ENCODE measurements at regions not wholly inside any gene's neighbourhood (a gene's known extent, or its start where the extent isn't known, plus 50 kb on each side); places are given as distances from the start of the nearest gene placed in this dataset.

DNA sequence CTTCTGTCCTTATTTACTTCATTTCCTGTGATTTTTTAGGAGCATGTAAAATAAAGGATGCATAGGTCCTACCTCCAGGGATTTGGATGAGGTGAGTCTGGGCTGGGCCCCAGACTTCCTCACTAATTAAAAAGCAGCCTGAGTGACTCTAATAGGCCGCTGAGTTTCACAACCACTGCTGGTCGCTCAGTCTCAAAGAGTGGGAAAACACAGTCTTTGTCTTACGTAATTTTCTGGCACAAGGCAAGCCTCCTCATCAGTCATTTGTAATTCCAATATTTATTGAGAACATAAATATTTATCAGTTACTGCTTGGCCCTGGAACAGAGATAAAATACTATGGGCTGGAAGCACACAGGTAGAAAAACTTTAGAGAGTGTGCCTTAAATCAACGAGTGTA, 195.4 kb upstream of the RUNX1 start:
- peak in 1 of 2 experiments; percentile 22 for DNase-seq (ENCODE audit: low read depth in 1 of 2, low spot score in 1 of 2)
- in situ Hi-C loops (cut with HindIII; ENCODE audit: low pct_unique_long_range_greater_than_20kb, low sequenced_read_pairs), result no loop called here
- no peak for TF ChIP-seq JUND (IDR thresholded peaks at IDR 0.05; ENCODE audit: low read depth)

DNA sequence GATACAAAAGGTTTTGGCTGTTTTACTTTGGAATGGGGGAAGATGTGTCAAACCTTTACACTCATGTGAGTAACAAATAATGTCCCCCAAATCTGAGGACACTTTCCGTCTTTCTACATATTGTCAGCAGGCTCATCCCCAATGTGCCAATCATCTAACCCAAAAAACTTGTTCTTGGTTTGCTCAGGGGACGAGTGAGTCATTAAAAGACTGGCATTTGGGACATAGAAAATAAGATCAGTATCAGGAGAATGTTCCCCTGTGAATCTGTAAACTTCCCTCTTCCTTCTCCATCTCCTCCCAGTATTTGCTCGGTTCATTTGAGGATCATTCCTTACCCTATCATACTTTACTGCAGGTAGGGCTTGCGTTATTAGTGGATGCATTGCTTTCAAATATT, 194.1 kb upstream of the RUNX1 start:
- DNase-seq (ENCODE audit: low read depth in 1 of 2, low spot score in 1 of 2), result peak in 1 of 2 experiments; percentile 64
- no peak for TF ChIP-seq JUND (IDR thresholded peaks at IDR 0.05; ENCODE audit: low read depth)
- in situ Hi-C loops (cut with HindIII; ENCODE audit: low pct_unique_long_range_greater_than_20kb, low sequenced_read_pairs), result no loop called here

DNA sequence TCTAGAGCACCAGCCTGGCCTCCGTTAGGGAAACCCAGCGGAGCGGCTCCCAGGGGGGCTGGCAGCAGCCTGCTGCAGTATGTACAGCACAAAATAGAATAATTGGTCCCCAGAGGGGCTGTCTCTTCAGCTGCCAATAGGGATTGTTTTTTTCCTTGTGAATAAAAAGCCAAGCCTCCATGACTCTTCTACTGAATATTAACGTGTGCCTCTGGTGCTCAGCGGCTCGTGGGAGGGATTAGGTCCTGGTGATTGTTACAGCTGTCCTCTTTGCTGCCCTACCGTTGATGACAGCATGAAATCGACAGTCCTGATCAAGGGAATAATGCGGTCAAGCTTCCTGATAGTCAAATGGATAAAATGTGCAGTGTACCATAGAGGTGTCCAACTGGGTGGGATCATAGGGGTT, 190.7 kb upstream of the RUNX1 start:
- TF ChIP-seq JUND (IDR thresholded peaks at IDR 0.05; ENCODE audit: low read depth), result no peak
- DNase-seq (ENCODE audit: low read depth in 1 of 2, low spot score in 1 of 2), result no peak
- in situ Hi-C loops (cut with HindIII; ENCODE audit: low pct_unique_long_range_greater_than_20kb, low sequenced_read_pairs), result no loop called here

DNA sequence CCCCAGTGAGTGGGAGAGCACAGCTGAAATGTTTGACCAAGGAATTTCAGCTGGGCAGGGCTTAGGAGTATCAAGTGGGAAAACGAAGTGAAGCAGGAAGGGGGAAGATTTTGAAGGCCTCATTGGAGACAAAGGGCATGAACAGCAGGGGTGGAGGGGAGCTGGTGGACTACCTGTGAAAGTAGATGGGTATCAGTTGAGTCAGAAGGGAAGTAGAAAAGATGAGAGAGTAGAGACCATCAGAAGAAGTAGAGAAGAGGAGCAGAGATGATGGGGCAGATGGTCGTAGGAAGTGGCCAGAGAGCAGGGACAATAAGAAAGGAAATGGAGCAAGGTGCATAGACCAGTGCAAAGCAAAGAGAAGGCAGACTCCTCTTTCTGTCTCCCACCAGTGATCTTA, 189.0 kb upstream of the RUNX1 start:
- DNase-seq (ENCODE audit: low read depth in 1 of 2, low spot score in 1 of 2), result no peak
- in situ Hi-C loops (cut with HindIII; ENCODE audit: low pct_unique_long_range_greater_than_20kb, low sequenced_read_pairs), result no loop called here
- no peak for TF ChIP-seq JUND (IDR thresholded peaks at IDR 0.05; ENCODE audit: low read depth)

DNA sequence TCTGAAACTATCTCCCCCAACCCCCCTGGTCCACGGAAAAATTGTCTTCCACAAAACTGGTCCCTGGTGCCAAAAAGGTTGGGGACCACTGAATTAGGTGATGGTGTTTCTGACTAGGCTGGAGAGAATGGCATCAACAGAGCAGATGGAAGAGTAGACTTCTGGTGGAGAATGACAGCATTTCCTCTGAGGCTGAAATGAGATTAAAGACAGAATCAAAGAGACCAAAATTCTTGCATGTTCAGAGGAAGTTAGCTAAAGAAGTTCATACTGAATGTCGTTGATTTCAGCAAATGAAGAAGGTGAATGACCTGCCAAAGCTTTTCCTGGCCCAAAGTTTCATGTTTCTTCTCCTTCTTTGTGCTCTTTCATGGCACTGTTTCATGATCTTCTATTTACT, 188.2 kb upstream of the RUNX1 start:
- no peak for TF ChIP-seq JUND (IDR thresholded peaks at IDR 0.05; ENCODE audit: low read depth)
- in situ Hi-C loops (cut with HindIII; ENCODE audit: low pct_unique_long_range_greater_than_20kb, low sequenced_read_pairs), result no loop called here
- DNase-seq (ENCODE audit: low read depth in 1 of 2, low spot score in 1 of 2), result no peak

DNA sequence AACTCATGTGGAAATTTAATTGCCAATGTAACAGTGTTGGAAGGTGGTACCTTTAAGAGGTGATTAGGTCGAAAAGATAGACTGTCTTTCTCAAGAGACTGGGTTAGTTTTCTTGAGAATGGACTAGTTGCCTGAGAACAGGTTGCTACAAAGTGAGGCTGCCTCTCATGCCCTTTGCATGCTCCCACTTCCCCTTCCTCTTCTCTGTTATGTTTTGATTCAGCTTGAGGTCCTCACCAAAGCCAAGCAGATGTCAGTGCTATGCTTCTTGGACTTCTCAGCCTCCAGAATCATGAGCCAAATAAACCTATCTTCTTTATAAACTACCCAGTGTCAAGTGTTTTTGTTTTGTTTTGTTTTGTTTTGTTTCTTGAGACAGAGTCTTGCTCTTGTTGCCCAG, 187.0 kb upstream of the RUNX1 start:
- in situ Hi-C loops (cut with HindIII; ENCODE audit: low pct_unique_long_range_greater_than_20kb, low sequenced_read_pairs), result no loop called here
- TF ChIP-seq JUND (IDR thresholded peaks at IDR 0.05; ENCODE audit: low read depth), result no peak
- DNase-seq (ENCODE audit: low read depth in 1 of 2, low spot score in 1 of 2), result no peak

DNA sequence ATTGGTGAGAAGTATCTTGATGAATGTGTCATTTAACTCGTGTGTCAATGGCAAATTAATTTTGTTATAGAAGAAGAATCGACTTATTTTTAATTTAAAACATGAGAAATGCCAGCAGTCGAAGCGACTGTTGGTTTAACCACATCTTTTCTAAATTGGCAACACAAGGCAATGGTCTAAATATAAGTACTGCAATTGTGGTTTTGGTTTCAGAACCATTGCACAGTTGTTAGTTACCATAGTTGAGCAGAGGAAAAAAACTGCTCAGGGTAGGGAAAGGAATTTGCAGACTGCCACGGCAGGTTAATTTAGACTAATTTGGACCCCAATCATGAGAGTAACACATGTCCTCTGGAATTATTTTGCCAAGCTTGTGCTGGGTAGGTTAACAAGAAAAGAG, 185.6 kb upstream of the RUNX1 start:
- in situ Hi-C loops (cut with HindIII; ENCODE audit: low pct_unique_long_range_greater_than_20kb, low sequenced_read_pairs), result no loop called here

DNA sequence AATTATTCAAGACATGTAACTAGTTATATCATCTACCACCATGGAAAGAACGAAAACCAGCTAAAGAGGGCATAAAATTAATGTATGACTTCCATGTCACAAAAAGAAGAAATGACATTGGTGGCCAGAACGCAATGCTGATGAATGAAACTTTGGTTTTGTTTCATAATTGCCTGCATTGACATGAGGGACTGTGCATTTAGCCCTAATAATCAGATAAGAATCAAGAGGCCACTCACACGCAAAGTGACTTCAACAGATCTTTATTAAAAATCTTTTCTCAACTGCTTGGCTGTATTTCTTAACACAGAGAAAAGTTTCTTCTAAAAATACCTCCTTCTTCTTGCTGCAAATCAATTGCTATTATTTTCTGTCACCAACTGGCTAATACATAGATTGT, 184.7 kb upstream of the RUNX1 start:
- DNase-seq (ENCODE audit: low read depth in 1 of 2, low spot score in 1 of 2), result no peak
- TF ChIP-seq JUND (IDR thresholded peaks at IDR 0.05; ENCODE audit: low read depth), result no peak
- in situ Hi-C loops (cut with HindIII; ENCODE audit: low pct_unique_long_range_greater_than_20kb, low sequenced_read_pairs), result no loop called here

More for the DNA sequence above, 185.6 kb upstream of the RUNX1 start:
- TF ChIP-seq JUND (IDR thresholded peaks at IDR 0.05; ENCODE audit: low read depth), result no peak
- no peak for DNase-seq (ENCODE audit: low read depth in 1 of 2, low spot score in 1 of 2)

DNA sequence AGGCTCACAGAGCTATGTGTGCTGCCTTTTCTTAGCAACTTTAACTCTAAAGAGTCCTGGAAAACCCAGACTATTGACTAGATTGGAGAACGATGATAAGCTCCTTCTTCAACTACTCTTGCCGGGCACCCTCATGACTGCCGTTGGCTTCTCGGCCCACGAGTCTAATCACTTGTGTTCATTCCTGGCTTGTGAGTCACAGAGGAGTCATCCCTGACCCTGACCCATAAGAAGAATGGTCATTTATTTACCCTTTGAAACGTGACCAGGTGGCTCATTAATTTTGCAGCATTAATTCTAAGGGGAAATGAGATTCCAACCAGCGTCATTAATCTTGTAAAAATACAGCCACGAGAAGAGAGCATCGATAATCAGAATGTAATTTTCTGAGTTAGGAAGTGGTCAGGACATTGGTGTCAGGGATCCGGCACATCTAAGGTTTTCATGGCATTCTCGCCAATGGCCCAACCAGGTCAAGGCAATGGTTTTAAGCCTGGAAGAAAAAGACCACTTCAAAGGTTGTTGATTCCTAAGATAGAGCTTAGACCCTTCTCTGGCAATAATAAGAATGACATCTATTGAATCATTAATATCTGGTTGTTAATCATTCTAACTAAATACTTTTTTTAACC, 183.6 kb upstream of the RUNX1 start:
- DNase-seq (ENCODE audit: low read depth in 1 of 2, low spot score in 1 of 2), result no peak
- no peak for TF ChIP-seq JUND (IDR thresholded peaks at IDR 0.05; ENCODE audit: low read depth)
- in situ Hi-C loops (cut with HindIII; ENCODE audit: low pct_unique_long_range_greater_than_20kb, low sequenced_read_pairs), result no loop called here

DNA sequence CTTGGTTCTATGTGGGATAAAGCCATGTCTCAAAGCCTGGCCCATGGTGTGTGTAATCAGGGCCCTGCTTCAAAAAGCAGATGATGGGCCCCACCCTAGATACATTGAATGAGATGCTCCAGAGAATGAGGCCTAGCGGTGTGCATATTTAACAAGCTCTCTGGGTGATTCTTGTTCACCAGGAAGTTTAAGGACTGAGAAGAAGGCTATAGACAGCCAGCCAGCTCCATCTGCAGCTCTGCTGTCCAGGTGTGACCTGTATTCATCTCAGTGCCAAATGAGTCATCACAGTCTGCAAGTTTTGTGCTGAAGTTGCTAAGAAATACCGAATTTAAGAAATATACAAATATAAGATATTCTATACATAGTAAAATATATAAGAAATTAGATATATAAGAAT, 182.0 kb upstream of the RUNX1 start:
- no peak for DNase-seq (ENCODE audit: low read depth in 1 of 2, low spot score in 1 of 2)
- TF ChIP-seq JUND (IDR thresholded peaks at IDR 0.05; ENCODE audit: low read depth), result no peak
- in situ Hi-C loops (cut with HindIII; ENCODE audit: low pct_unique_long_range_greater_than_20kb, low sequenced_read_pairs), result no loop called here

DNA sequence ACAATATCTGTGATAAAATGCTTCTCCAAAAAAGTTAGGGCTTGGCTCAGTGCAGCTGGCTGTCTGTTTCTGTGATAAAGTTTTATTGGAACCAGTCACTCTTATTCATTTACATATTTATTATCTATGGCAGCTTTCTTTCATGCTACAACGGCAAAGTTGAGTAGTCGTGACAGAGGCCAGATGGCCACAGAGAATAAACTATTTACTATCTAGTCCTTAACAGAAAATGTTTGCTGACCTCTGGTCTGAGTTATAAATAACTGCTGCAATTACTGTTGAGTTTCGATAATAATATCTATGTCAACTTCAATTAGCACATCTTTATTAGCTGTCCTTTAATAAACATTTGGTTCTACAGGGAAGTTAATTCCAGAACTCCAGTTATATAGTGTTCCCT, 180.2 kb upstream of the RUNX1 start:
- no peak for DNase-seq (ENCODE audit: low read depth in 1 of 2, low spot score in 1 of 2)
- TF ChIP-seq JUND (IDR thresholded peaks at IDR 0.05; ENCODE audit: low read depth), result no peak
- in situ Hi-C loops (cut with HindIII; ENCODE audit: low pct_unique_long_range_greater_than_20kb, low sequenced_read_pairs), result no loop called here

DNA sequence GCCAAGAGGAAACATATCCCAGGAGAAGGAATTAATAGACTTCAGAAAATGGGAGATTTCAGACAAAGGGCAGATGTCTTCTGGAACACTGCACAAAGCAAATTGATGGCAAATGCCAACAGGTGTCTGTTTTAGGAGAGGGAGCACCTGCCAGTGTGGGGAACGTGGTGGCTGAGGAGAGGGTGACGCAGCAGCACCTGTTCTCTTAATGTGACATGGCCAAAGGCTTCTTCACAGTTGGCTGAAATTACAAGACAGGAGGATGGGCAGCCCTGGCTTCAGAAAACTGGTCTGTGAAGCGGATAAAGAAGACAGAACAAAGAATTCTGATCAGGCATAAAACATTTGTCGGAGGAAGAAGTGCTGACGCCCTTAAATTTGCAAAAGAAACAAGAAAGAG, 178.7 kb upstream of the RUNX1 start:
- DNase-seq (ENCODE audit: low read depth in 1 of 2, low spot score in 1 of 2), result no peak
- no peak for TF ChIP-seq JUND (IDR thresholded peaks at IDR 0.05; ENCODE audit: low read depth)
- in situ Hi-C loops (cut with HindIII; ENCODE audit: low pct_unique_long_range_greater_than_20kb, low sequenced_read_pairs), result no loop called here

DNA sequence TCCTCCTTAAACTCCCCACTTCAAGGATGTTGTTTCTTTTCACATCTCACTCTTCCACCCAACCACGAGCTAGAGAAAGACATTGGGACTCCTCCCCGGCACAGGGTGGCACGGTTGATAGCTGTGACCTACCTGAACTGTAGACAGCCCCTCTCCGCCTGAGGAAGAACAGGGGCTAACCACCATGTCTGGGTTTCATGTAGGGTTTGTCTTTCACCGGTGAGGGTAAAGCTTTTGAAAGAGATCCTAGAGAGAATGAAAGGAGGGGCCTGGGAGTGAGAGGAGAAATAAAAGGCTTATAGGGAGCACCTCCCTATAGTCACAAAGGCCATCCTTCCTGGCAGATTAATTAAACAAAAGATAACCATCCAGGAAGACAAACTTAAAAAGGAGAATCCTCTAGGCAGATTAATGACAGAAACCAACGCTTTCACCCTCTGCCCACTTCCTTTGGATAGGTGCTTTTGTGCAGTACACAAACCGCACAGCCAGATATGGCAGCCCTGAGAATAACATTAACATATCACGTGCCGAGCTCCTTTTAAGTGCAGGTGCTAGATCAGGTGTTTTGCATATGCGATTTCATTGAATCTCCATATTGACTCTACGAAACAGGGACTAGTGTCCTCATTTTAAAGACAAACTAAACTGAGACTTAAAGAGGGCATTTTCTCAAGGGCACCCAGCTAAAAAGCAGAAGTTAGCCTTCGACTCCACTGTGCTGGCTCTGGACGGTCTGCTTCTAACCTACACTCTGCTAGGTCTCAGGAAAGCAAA, 178.1 kb upstream of the RUNX1 start:
- TF ChIP-seq JUND (IDR thresholded peaks at IDR 0.05; ENCODE audit: low read depth), result no peak
- in situ Hi-C loops (cut with HindIII; ENCODE audit: low pct_unique_long_range_greater_than_20kb, low sequenced_read_pairs), result no loop called here
- no peak for DNase-seq (ENCODE audit: low read depth in 1 of 2, low spot score in 1 of 2)

All from T47D (cell line).